Activated CD4-positive, alpha-beta T cell treated with anti-CD3 and anti-CD28 coated beads, Interleukin-2, amount 50 U/mL, for 1 hour (primary cell): ENCODE measurements at regions not wholly inside any gene's neighbourhood (a gene's known extent, or its start where the extent isn't known, plus 50 kb on each side); places are given as distances from the start of the nearest gene placed in this dataset.
"Not testable (repeated sequence)": the region's sequence is repeated elsewhere in the genome, so short reads cannot be mapped to it uniquely, and the experiment has no call there.

Experiments
- DNase-seq: peaks from one replicate; pipeline ENCODE4 v3.0.0-alpha.2; 2020

GRCh38 chr10:114732931-114733330 is 74.9 kb upstream of the ABLIM1 start:
- DNase-seq = no peak

GRCh38 chr10:114735946-114736345 is 77.9 kb upstream of the ABLIM1 start:
- DNase-seq = no peak

- DNase-seq = no peak
Measured at GRCh38 chr10:114743521-114744231, 77.9 kb upstream of the FHIP2A start.

GRCh38 chr10:114746531-114746930 is 75.0 kb upstream of the FHIP2A start:
- no peak for DNase-seq

- DNase-seq = no peak
Measured at GRCh38 chr10:114748241-114748640, 73.3 kb upstream of the FHIP2A start.

DNA sequence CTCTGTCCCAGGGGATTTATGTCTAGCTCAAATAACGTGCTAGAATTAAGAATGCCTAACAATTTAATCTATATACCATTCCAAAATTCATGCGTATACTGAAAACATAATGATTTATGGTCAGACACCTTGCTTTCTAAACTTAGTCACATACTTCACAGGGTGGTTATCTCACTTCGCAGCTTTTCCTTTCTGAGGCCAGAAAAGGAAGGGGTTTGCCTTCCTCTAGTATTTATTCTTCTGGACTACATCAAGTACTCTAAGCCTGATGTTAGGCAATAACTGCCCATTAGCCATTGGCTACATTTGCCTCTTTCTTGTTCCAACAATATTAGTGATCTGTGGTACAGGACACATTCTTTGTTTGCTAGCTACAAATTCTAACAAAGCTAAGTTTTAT is 72.6 kb upstream of the FHIP2A start:
- DNase-seq = no peak

- DNase-seq = no peak
Measured at GRCh38 chr10:114749510-114749909, 72.1 kb upstream of the FHIP2A start.

- no peak for DNase-seq
Measured at GRCh38 chr10:114751856-114752255, 69.7 kb upstream of the FHIP2A start.

GRCh38 chr10:114752570-114752969 is 69.0 kb upstream of the FHIP2A start:
- DNase-seq = not testable (repeated sequence)

- no peak for DNase-seq
Measured at GRCh38 chr10:114753126-114753525, 68.5 kb upstream of the FHIP2A start.

DNA sequence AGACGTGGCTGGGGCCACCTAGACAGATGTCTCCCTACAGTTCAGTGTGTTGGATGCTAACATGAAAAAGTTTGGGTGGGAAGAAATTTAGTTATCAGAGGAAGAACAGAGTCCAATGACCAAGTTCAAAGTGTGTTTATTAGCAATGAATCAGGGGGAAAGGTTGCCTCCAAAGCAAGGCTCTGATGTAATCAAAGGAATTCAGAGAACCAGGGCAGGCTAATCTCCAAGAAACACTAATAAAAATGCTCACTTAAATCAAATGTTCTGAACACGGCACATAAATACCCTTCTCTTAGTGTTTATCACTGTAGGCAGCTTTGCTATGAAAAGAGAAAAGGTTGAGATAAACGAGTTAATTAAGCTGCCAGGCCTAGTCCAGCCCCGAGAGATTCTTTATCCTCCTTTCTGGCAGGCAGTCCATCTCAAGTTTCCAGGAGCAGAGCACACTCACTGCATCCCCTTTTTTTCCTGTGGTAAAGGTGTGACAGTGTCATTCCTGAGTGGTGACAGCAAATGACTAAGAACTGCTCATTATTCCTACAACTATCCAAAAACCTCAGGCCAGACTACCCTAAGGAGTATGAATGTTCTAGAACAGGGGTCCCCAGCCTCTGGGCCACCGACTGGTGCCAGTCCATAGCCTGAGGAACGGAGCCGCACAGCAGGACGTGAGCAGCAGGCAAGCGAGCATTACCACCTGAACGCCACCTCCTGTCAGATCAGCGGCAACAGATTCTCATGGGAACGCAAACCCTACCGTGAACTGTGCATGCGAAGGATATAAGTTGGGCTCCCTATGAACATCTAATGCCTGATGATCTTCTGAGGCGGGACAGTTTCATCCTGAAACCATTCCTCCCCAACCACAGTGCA is 66.9 kb upstream of the FHIP2A start:
- DNase-seq = no peak

DNA sequence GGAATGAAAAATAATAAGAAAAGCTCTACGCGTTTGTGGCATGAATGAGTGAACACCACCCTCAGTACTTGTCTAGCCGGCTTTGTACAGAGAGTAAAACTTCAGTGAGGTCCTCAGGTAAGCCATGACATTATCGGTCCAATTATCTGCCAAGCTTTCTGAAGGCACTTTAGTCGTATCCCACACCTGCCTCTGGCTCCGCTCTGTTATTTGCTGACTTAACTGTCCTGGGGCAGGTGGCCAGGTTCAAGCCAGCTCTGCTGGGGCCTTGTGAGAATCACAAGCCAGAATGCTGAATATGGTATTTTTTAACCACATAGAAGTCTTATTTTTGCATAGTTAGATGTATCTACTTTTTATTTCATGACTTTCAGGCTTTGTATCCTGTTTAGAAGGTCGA is 66.0 kb upstream of the FHIP2A start:
- DNase-seq = no peak

DNA sequence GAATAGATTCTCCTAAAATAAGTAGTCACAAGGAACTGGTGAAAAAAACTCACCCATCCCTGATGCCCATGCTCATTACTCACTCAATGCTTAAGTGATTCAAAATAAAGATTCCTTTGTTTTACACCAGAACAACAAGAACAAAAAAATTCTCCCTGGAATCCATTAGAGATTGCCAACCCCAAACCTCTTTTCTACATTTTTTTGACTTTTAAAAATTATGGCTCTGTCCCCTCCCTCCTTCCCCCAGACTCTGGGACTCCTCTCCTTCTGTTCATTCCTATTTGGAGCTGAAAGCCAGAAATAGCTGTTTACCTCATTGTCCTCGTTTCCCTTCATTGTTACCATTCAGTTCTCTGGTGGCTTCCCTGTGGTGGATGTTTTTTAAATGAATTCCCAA is 63.2 kb upstream of the FHIP2A start:
- DNase-seq = no peak

- no peak for DNase-seq
Measured at GRCh38 chr10:114761205-114762193, 60.1 kb upstream of the FHIP2A start.

GRCh38 chr10:114762811-114763210 is 58.8 kb upstream of the FHIP2A start:
- no peak for DNase-seq

DNA sequence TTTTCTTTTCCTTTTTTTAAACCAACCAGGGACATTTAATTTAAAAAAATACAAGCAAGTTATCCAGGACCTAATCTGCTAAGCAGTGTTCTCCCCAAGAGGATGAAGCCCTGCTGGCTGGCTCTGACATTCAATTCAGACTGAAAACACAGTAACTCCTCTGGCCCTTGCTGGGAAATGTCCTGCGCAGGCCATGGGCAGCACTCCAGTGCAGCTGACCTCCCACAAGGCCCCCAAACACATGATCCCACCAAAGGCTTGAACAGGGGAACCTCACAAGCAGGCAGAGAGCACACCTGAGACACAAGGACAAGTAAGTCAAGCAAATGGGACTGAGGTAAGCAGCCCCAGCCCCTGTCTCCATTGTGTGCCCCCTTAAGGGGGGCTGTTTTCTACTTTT is 56.9 kb upstream of the FHIP2A start:
- no peak for DNase-seq

DNA sequence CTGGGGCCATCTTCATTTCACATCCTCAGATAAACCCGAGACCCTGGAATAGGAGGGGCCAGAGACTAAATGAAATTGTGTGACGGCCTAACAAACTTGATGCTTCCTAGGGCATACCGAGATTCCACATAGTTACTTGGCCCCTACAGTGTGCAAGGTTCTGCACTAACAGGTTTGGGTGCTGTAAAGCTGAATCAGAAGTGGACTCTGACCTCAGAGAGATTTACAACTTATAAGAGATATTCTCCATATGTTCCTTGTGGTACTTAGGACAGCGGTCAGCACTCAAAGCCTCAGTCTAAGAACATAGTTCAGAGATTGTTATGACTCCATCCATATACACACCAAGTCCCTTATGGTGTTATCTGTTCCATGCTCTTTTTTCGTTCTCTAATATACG is 55.1 kb upstream of the FHIP2A start:
- DNase-seq = no peak

DNA sequence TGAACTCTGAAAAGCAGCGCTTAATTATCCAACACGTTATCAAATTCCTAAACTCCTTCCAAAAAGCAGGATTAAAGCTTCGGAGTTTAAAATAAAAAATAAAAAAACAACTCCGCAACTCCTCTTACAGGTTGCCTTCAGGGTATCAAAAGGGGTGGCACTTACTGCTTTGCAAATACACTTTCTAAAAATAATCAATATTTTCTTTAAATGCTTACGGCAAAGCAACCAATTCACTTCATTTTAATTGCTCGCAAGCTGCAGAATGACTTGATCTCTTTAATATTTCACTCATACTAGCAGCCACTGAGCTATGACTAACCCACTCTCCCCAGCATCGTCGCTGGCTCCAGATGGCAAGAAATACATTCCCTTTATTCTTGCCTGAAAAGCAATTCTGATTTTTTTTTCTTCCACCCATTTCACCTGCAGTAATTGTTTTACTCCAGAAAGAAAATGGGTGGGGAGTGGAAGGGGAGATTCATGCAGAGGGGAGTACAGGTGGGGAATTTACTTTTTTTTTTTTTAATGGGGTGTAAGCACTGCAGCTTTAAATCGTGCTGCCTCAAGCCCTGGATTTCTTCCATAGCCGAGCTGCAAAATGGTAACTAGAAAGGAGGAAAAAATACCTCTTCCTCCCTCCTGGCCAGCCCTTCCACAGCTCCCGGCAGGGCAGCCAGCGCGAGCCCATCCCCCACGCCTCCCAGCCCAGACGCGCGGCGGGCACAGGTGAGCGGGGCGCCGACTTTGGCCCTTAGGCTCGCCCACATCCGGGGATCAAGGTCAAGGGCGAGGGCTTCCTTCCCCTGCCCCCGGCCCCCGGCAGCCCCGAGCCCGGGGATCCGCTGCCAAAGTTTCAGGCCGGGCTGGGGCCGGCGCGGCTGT is 54.2 kb upstream of the FHIP2A start:
- peak; percentile 9 for DNase-seq

- DNase-seq = no peak
Measured at GRCh38 chr10:114767986-114768821, 53.4 kb upstream of the FHIP2A start.

DNA sequence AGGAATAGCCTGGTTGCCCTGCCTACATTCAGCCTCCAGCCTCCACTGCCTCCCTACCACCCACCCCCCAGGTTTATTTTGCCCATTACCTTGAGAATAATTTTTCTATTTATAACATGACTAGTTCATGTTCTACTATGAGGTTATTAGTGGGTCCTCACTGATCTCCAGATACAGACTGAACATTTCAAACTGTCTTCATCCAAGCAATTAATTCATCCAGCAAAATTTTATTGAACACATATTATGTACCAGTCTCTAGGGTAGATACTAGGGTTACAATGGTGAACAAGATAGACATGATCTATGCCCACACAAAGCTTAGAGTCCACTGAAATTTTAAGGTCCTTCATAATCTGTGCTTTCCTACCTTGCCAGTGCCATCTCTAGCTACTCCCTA is 51.6 kb upstream of the FHIP2A start:
- no peak for DNase-seq

DNA sequence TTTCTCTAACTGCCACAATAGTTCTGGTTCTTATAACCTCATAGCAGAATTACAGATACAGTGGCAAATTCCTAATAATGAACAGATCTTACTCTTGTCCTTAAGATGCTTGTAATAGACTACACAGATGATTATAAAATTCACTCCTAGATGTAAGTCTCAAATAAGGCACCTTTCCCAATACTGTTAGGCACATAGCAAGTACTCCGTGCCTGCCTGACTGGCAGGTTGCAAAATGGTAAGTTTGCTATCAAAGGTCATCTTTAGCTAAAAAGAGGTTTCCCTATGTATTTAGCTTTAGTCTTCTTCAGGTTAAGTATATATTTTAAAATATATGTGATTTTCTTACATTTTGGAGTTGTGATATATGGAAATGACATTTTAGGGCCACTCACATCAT is 50.4 kb upstream of the FHIP2A start:
- DNase-seq = no peak
